H9 (cell line): ENCODE measurements at regions not wholly inside any gene's neighbourhood (a gene's known extent, or its start where the extent isn't known, plus 50 kb on each side); places are given as distances from the start of the nearest gene placed in this dataset.

Source experiments
- DNase-seq: peaks from one replicate; pipeline ENCODE4 v3.0.0-alpha.2; 2017
- H2AFZ ChIP-seq: one replicate; pipeline ENCODE4 v1.6.1; 2013; ENCODE audit warnings: mild to moderate bottlenecking, low read length, control low read depth, moderate library complexity
- H2AK5ac ChIP-seq: 2 replicates; pipeline ENCODE4 v1.6.1; 2013; ENCODE audit warnings: low read length, control low read depth, mixed read lengths; ENCODE audit not compliant: insufficient read length
- H2BK120ac ChIP-seq: one replicate; pipeline ENCODE4 v1.6.1; 2013; ENCODE audit warnings: low read depth, mild to moderate bottlenecking, low read length, control low read depth, inconsistent platforms; ENCODE audit not compliant: poor library complexity, severe bottlenecking
- H2BK12ac ChIP-seq: 2 replicates; pipeline ENCODE4 v1.6.1; 2013; ENCODE audit warnings: low read length, control low read depth, mixed read lengths, low read depth; ENCODE audit not compliant: insufficient read length
- H2BK15ac ChIP-seq: 2 replicates; pipeline ENCODE4 v1.6.1; 2013; ENCODE audit warnings: low read depth, low read length, control low read depth
- H2BK20ac ChIP-seq: one replicate; pipeline ENCODE4 v1.6.1; 2013; ENCODE audit warnings: low read depth, mild to moderate bottlenecking, low read length, control low read depth, inconsistent platforms; ENCODE audit not compliant: poor library complexity, severe bottlenecking
- H2BK5ac ChIP-seq: 2 replicates; pipeline ENCODE4 v1.6.1; 2013; ENCODE audit warnings: low read length, control low read depth, mixed read lengths; ENCODE audit not compliant: insufficient read length
- H3K14ac ChIP-seq: 2 replicates; pipeline ENCODE4 v1.6.1; 2013; ENCODE audit warnings: low read length, control low read depth; ENCODE audit not compliant: insufficient read depth
- H3K18ac ChIP-seq: 2 replicates; pipeline ENCODE4 v1.6.1; 2013; ENCODE audit warnings: low read depth, mild to moderate bottlenecking, mixed read lengths, low read length, control low read depth; ENCODE audit not compliant: insufficient read length
- H3K23ac ChIP-seq: 2 replicates; pipeline ENCODE4 v1.6.1; 2013; ENCODE audit warnings: low read length, control low read depth, mixed read lengths, low read depth; ENCODE audit not compliant: insufficient read length
- H3K23me2 ChIP-seq: 2 replicates; pipeline ENCODE4 v1.6.1; 2013; ENCODE audit warnings: low read depth, mild to moderate bottlenecking, mixed read lengths, low read length, control low read depth; ENCODE audit not compliant: insufficient read length, poor library complexity, severe bottlenecking
- H3K27ac ChIP-seq: 2 replicates; pipeline ENCODE4 v1.5.1; 2013; ENCODE audit warnings: low read length, control low read depth, mixed read lengths, low read depth; ENCODE audit not compliant: insufficient read length
- H3K27me3 ChIP-seq: 2 replicates; pipeline ENCODE4 v1.6.1; 2013; ENCODE audit warnings: low read length, control low read depth, inconsistent platforms; ENCODE audit not compliant: insufficient read depth
- H3K4ac ChIP-seq: 2 replicates; pipeline ENCODE4 v1.6.1; 2013; ENCODE audit warnings: low read depth, mild to moderate bottlenecking, control low read depth, inconsistent platforms, low read length, moderate library complexity
- H3K4me1 ChIP-seq: 2 replicates; pipeline ENCODE4 v1.6.1; 2013; ENCODE audit warnings: low read length, control low read depth, inconsistent platforms; ENCODE audit not compliant: insufficient read depth
- H3K4me2 ChIP-seq: 2 replicates; pipeline ENCODE4 v1.6.1; 2013; ENCODE audit warnings: low read length, control low read depth, mixed read lengths; ENCODE audit not compliant: insufficient read length, insufficient read depth
- H3K56ac ChIP-seq: 2 replicates; pipeline ENCODE4 v1.6.1; 2013; ENCODE audit warnings: low read depth, mild to moderate bottlenecking, mixed read lengths, low read length, control low read depth; ENCODE audit not compliant: insufficient read length
- H3K79me1 ChIP-seq: 2 replicates; pipeline ENCODE4 v1.6.1; 2013; ENCODE audit warnings: low read depth, mild to moderate bottlenecking, moderate library complexity, low read length, control low read depth, inconsistent platforms; ENCODE audit not compliant: insufficient read depth, poor library complexity, severe bottlenecking
- H3K79me2 ChIP-seq: 2 replicates; pipeline ENCODE4 v1.6.1; 2013; ENCODE audit warnings: low read length, control low read depth, inconsistent platforms; ENCODE audit not compliant: insufficient read depth
- H3K9ac ChIP-seq: 2 replicates; pipeline ENCODE4 v1.6.1; 2013; ENCODE audit warnings: low read length, control low read depth, mixed read lengths; ENCODE audit not compliant: insufficient read length; ENCODE audit errors: extremely low read depth
- H3K9me3 ChIP-seq: one replicate; pipeline ENCODE4 v1.6.1; 2013; ENCODE audit warnings: low read depth, low read length, inconsistent platforms; ENCODE audit not compliant: control insufficient read depth
- H3T11ph ChIP-seq: one replicate; pipeline ENCODE4 v1.6.1; 2013; ENCODE audit warnings: mild to moderate bottlenecking, low read length, control low read depth, inconsistent platforms
- H4K20me1 ChIP-seq: one replicate; pipeline ENCODE4 v1.6.1; 2013; ENCODE audit not compliant: control insufficient read depth, insufficient read length, insufficient read depth
- H4K5ac ChIP-seq: 2 replicates; pipeline ENCODE4 v1.6.1; 2013; ENCODE audit warnings: low read depth, mild to moderate bottlenecking, mixed read lengths, low read length, control low read depth; ENCODE audit not compliant: insufficient read length
- H4K8ac ChIP-seq: replicated peaks from 2 replicates; pipeline ENCODE4 v1.6.1; 2013; ENCODE audit warnings: low read length, control low read depth, mixed read lengths, low read depth; ENCODE audit not compliant: insufficient read length
- H4K91ac ChIP-seq: 2 replicates; pipeline ENCODE4 v1.6.1; 2013; ENCODE audit warnings: low read depth, mild to moderate bottlenecking, moderate library complexity, mixed read lengths, low read length, control low read depth; ENCODE audit not compliant: insufficient read length
- H3K27ac Mint-ChIP-seq, 3 experiments: 2 replicates in 2 of 3; 3 replicates in 1 of 3; pipeline ENCODE4 v1.8.0; 2020 to 2021; ENCODE audit warnings: mixed read lengths in 3 of 3, mild to moderate bottlenecking in 1 of 3, moderate library complexity in 1 of 3
- H3K27me3 Mint-ChIP-seq: 2 replicates; pipeline ENCODE4 v1.8.0; 2021; ENCODE audit warnings: low read depth, mild to moderate bottlenecking, moderate library complexity, mixed read lengths
- H3K36me3 Mint-ChIP-seq, 3 experiments: 2 replicates in 2 of 3; 3 replicates in 1 of 3; pipeline ENCODE4 v1.8.0; 2020 to 2021; ENCODE audit warnings: low read depth in 3 of 3, mixed read lengths in 3 of 3; ENCODE audit not compliant: insufficient read depth in 1 of 3
- H3K4me1 Mint-ChIP-seq, 2 experiments: 2 replicates each; pipeline ENCODE4 v1.8.0; 2020; ENCODE audit warnings: mixed read lengths in 2 of 2
- H3K4me3 Mint-ChIP-seq, 2 experiments: 2 replicates in 1 of 2; 3 replicates in 1 of 2; pipeline ENCODE4 v1.8.0; 2020 to 2021; ENCODE audit warnings: mild to moderate bottlenecking in 2 of 2, mixed read lengths in 2 of 2, moderate library complexity in 1 of 2
- H3K9me3 Mint-ChIP-seq, 2 experiments: 2 replicates in 1 of 2; 3 replicates in 1 of 2; pipeline ENCODE4 v1.8.0; 2020; ENCODE audit warnings: mild to moderate bottlenecking in 2 of 2, mixed read lengths in 2 of 2, moderate library complexity in 1 of 2
- CTCF ChIP-seq: fragments of 200-600 bp; sonication (generic); conservative IDR thresholded peaks from 3 replicates; pipeline ENCODE4 v1.8.0; 2021; ENCODE audit warnings: antibody characterized with exemption, mild to moderate bottlenecking

GRCh38 chr15:95716708-95717107, 613.8 kb upstream of the NR2F2 start:
- no peak overlapping the region for H3K27ac ChIP-seq
- H3K9me3 ChIP-seq, result no peaks in the 10 kb centered on the region
- H3K4ac ChIP-seq, result no peak overlapping the region
- H2BK120ac ChIP-seq, result no peak overlapping the region
- H4K8ac ChIP-seq, result no peak overlapping the region
- H3K56ac ChIP-seq, result no peak overlapping the region
- DNase-seq, result no peak
- no peak for TF ChIP-seq CTCF
- H2BK12ac ChIP-seq, result no peak overlapping the region
- H3K4me3 Mint-ChIP-seq, result no peak overlapping the region
- H3K27ac Mint-ChIP-seq, result no peak overlapping the region; a peak in 1 of 7 replicates
- H2AK5ac ChIP-seq, result no peak overlapping the region
- no peaks in the 10 kb centered on the region for H3K9me3 Mint-ChIP-seq
- no peak overlapping the region for H3T11ph ChIP-seq
- no peak overlapping the region for H3K4me2 ChIP-seq
- H2BK15ac ChIP-seq, result no peak overlapping the region
- H3K27me3 ChIP-seq, result no peaks in the 10 kb centered on the region
- H3K23ac ChIP-seq, result no peak overlapping the region
- H2AFZ ChIP-seq, result no peak overlapping the region
- no peak overlapping the region for H3K9ac ChIP-seq
- H2BK20ac ChIP-seq, result no peak overlapping the region
- H3K18ac ChIP-seq, result no peak overlapping the region
- H3K14ac ChIP-seq, result no peak overlapping the region
- H4K20me1 ChIP-seq, result no peaks in the 10 kb centered on the region
- no peak overlapping the region for H4K91ac ChIP-seq
- H3K79me1 ChIP-seq, result no peaks in the 10 kb centered on the region
- H3K79me2 ChIP-seq, result no peaks in the 10 kb centered on the region
- H3K23me2 ChIP-seq, result no peaks in the 10 kb centered on the region
- no peak overlapping the region for H4K5ac ChIP-seq
- H2BK5ac ChIP-seq, result no peak overlapping the region
- H3K4me1 ChIP-seq, result peaks cover 2% of the 10 kb centered on the region; the same call in 1 of the 2 replicates
- H3K27me3 Mint-ChIP-seq, result no peaks in the 10 kb centered on the region
- H3K36me3 Mint-ChIP-seq, result no peaks in the 10 kb centered on the region
- H3K4me1 Mint-ChIP-seq, result peaks cover 13 to 14% of the 10 kb centered on the region in 2 experiments
